ENCODE measurements at regions not wholly inside any gene's neighbourhood (a gene's known extent, or its start where the extent isn't known, plus 50 kb on each side); places are given as distances from the start of the nearest gene placed in this dataset.

GRCh38 chr6:14824060-14824459, 421.8 kb upstream of the JARID2 start:
- DNase-seq (ENCODE audit: low read depth in 4 of 4, low spot score in 1 of 4): no peak

GRCh38 chr6:14824484-14825275, 421.2 kb upstream of the JARID2 start:
- DNase-seq (ENCODE audit: low read depth in 4 of 4, low spot score in 1 of 4): no peak

GRCh38 chr6:14826456-14826855, 419.4 kb upstream of the JARID2 start:
- DNase-seq (ENCODE audit: low read depth in 4 of 4, low spot score in 1 of 4): no peak

- DNase-seq (ENCODE audit: low read depth in 4 of 4, low spot score in 1 of 4): no peak
Measured at GRCh38 chr6:14827354-14827753, 418.5 kb upstream of the JARID2 start.

- no peak for DNase-seq (ENCODE audit: low read depth in 4 of 4, low spot score in 1 of 4)
Measured at GRCh38 chr6:14828201-14828611, 417.7 kb upstream of the JARID2 start.

GRCh38 chr6:14831070-14831469, 414.8 kb upstream of the JARID2 start:
- DNase-seq (ENCODE audit: low read depth in 4 of 4, low spot score in 1 of 4): no peak

GRCh38 chr6:14831937-14832336, 413.9 kb upstream of the JARID2 start:
- no peak for DNase-seq (ENCODE audit: low read depth in 4 of 4, low spot score in 1 of 4)

GRCh38 chr6:14832427-14832826, 413.4 kb upstream of the JARID2 start:
- DNase-seq (ENCODE audit: low read depth in 4 of 4, low spot score in 1 of 4): no peak

GRCh38 chr6:14834851-14835530, 410.9 kb upstream of the JARID2 start:
- no peak for DNase-seq (ENCODE audit: low read depth in 4 of 4, low spot score in 1 of 4)

GRCh38 chr6:14837435-14837834, 408.4 kb upstream of the JARID2 start:
- DNase-seq (ENCODE audit: low read depth in 4 of 4, low spot score in 1 of 4): no peak

GRCh38 chr6:14838133-14838583, 407.7 kb upstream of the JARID2 start:
- no peak for DNase-seq (ENCODE audit: low read depth in 4 of 4, low spot score in 1 of 4)

GRCh38 chr6:14841901-14842421, 403.9 kb upstream of the JARID2 start:
- no peak for DNase-seq (ENCODE audit: low read depth in 4 of 4, low spot score in 1 of 4)

GRCh38 chr6:14844411-14844810, 401.5 kb upstream of the JARID2 start:
- no peak for DNase-seq (ENCODE audit: low read depth in 4 of 4, low spot score in 1 of 4)

GRCh38 chr6:14848019-14848418, 397.9 kb upstream of the JARID2 start:
- no peak for DNase-seq (ENCODE audit: low read depth in 4 of 4, low spot score in 1 of 4)

GRCh38 chr6:14849185-14849584, 396.7 kb upstream of the JARID2 start:
- DNase-seq (ENCODE audit: low read depth in 4 of 4, low spot score in 1 of 4): no peak

- no peak for DNase-seq (ENCODE audit: low read depth in 4 of 4, low spot score in 1 of 4)
Measured at GRCh38 chr6:14851281-14851680, 394.6 kb upstream of the JARID2 start.

- DNase-seq (ENCODE audit: low read depth in 4 of 4, low spot score in 1 of 4): no peak
Measured at GRCh38 chr6:14852375-14852774, 393.5 kb upstream of the JARID2 start.

GRCh38 chr6:14856177-14856576, 389.7 kb upstream of the JARID2 start:
- no peak for DNase-seq (ENCODE audit: low read depth in 4 of 4, low spot score in 1 of 4)

- DNase-seq (ENCODE audit: low read depth in 4 of 4, low spot score in 1 of 4): no peak
Measured at GRCh38 chr6:14857001-14857400, 388.9 kb upstream of the JARID2 start.

- DNase-seq (ENCODE audit: low read depth in 4 of 4, low spot score in 1 of 4): peak; percentile 31 to 73 (median 52)
Measured at GRCh38 chr6:14857501-14857900, 388.4 kb upstream of the JARID2 start.

- no peak for DNase-seq (ENCODE audit: low read depth in 4 of 4, low spot score in 1 of 4)
Measured at GRCh38 chr6:14858808-14859207, 387.1 kb upstream of the JARID2 start.

- no peak for DNase-seq (ENCODE audit: low read depth in 4 of 4, low spot score in 1 of 4)
Measured at GRCh38 chr6:14860774-14861173, 385.1 kb upstream of the JARID2 start.
